ENCODE measurements at regions not wholly inside any gene's neighbourhood (a gene's known extent, or its start where the extent isn't known, plus 50 kb on each side); places are given as distances from the start of the nearest gene placed in this dataset.

DNA sequence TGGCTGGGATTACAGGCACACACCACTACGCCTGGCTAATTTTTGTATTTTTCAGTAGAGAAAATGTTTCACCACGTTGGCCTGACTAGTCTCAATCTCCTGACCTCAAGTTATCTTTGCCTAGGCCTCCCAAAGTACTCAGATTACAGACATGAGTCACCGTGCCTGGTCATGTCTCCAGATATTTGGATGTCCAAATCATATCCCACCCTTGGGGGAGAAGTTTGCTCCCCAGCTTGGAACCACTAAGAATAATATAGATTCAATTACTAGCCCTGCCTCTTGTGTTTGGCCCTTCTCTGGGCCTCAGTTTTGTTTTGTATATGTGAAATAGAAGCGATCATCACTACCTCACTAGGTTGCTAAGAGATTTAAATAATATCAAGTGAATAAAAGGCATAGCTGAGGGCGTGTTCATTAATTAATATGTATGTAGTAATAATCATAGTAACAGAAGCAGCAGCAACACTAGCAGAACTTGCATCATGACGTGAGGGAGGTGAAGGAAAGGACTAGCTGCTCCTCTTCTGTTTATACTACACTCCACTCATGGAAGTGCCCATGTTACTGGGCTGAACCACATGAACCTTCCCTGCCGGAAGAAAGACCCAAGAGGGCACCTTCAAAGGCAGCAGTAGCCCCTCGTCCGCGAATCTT, 253.6 kb upstream of the XYLT1 start:
- H3K27ac ChIP-seq = no peak overlapping the region

DNA sequence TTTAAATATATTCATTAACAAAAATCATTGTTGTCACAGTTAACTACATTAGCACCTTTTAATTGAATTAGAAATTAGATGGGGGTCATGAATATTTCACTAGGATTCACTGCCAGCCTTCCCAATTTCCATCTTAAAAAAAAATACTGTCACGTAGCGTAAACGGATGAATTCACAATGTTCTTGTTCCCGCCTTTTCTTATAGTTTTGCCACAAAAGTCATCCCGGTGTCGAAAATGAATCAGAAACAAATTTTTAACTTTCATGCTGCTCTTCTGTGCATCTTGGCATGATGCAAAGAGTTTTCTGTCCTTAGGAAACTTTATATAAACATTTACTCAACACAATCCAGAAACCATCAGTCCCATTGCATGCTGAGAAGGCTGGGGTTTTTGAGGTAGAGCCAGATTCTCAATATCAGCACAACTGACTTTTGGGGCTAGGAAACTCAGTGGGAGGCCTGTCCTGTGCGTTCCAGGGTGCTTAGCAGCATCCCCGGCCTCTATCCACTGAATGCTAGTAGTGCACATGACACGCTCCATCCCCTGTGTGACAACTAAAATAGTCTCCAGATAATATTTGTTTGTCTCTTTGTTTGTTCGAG, 252.9 kb upstream of the XYLT1 start:
- H3K27ac ChIP-seq = no peak overlapping the region
- intact Hi-C loops (cut with DNase I) = no loop called here
- no peak for DNase-seq
- no peaks in the 10 kb centered on the region for H3K27me3 ChIP-seq
- no peak overlapping the region for H3K4me3 ChIP-seq
- WGBS, 3 donors = 80 to 87% (median 83%) methylated on average over 10 of the region's 10 CpGs
- H3K4me1 ChIP-seq (ENCODE audit: insufficient read depth) = no peaks in the 10 kb centered on the region
- TF ChIP-seq EP300 (IDR thresholded peaks at IDR 0.05) = no peak
- no peak for TF ChIP-seq POLR2A (IDR thresholded peaks at IDR 0.05)
- no peak for TF ChIP-seq CTCF (IDR thresholded peaks at IDR 0.05)
- H3K9me3 ChIP-seq = no peaks in the 10 kb centered on the region
- H3K36me3 ChIP-seq = no peaks in the 10 kb centered on the region

More for the DNA sequence above, 253.6 kb upstream of the XYLT1 start:
- no peaks in the 10 kb centered on the region for H3K27me3 ChIP-seq
- no peak overlapping the region for H3K4me3 ChIP-seq
- TF ChIP-seq POLR2A (IDR thresholded peaks at IDR 0.05) = no peak
- no peak for TF ChIP-seq CTCF (IDR thresholded peaks at IDR 0.05)
- no peak for TF ChIP-seq EP300 (IDR thresholded peaks at IDR 0.05)
- H3K4me1 ChIP-seq (ENCODE audit: insufficient read depth) = no peaks in the 10 kb centered on the region
- 67 to 77% (median 68%) methylated on average over 10 of the region's 10 CpGs for WGBS, 3 donors
- no peaks in the 10 kb centered on the region for H3K36me3 ChIP-seq
- no peaks in the 10 kb centered on the region for H3K9me3 ChIP-seq
- no peak for DNase-seq
- intact Hi-C loops (cut with DNase I) = no loop called here

- intact Hi-C loops (cut with DNase I) = loop anchor here in 1 of 4 donors (10.0 kb wide), 1 partner anchor 64 kb away; no protein-coding TSS in a partner anchor
- no peaks in the 10 kb centered on the region for H3K4me1 ChIP-seq (ENCODE audit: insufficient read depth)
Measured at GRCh38 chr16:17718495-17718894, 247.7 kb upstream of the XYLT1 start.

GRCh38 chr16:17705847-17706246, 235.1 kb upstream of the XYLT1 start:
- H3K36me3 ChIP-seq = no peaks in the 10 kb centered on the region
- no peak for DNase-seq
- H3K27me3 ChIP-seq = no peaks in the 10 kb centered on the region
- H3K27ac ChIP-seq = no peak overlapping the region
- TF ChIP-seq CTCF (IDR thresholded peaks at IDR 0.05) (no peak), EP300 (IDR thresholded peaks at IDR 0.05) (no peak), POLR2A (IDR thresholded peaks at IDR 0.05) (no peak)
- intact Hi-C loops (cut with DNase I) = no loop called here
- no peaks in the 10 kb centered on the region for H3K4me1 ChIP-seq (ENCODE audit: insufficient read depth)
- WGBS, 3 donors = 66 to 80% (median 73%) methylated on average over 4 of the region's 4 CpGs
- no peaks in the 10 kb centered on the region for H3K9me3 ChIP-seq
- H3K4me3 ChIP-seq = no peak overlapping the region

More at GRCh38 chr16:17718495-17718894, 247.7 kb upstream of the XYLT1 start:
- no peaks in the 10 kb centered on the region for H3K9me3 ChIP-seq
- DNase-seq = no peak
- H3K27ac ChIP-seq = no peak overlapping the region
- no peaks in the 10 kb centered on the region for H3K27me3 ChIP-seq
- 53 to 65% (median 54%) methylated on average over 2 of the region's 2 CpGs for WGBS, 3 donors
- no peak for TF ChIP-seq CTCF (IDR thresholded peaks at IDR 0.05)
- no peak for TF ChIP-seq EP300 (IDR thresholded peaks at IDR 0.05)
- TF ChIP-seq POLR2A (IDR thresholded peaks at IDR 0.05) = no peak
- H3K36me3 ChIP-seq = no peaks in the 10 kb centered on the region
- H3K4me3 ChIP-seq = no peak overlapping the region

Measured in ovary (tissue), 7 donors.